ENCODE measurements at regions not wholly inside any gene's neighbourhood (a gene's known extent, or its start where the extent isn't known, plus 50 kb on each side); places are given as distances from the start of the nearest gene placed in this dataset.

GRCh38 chr10:105675333-105675732 lies 1034.2 kb downstream of the SORCS3 start:
- ATAC-seq (ENCODE audit: low FRiP score) = no peak
- DNase-seq (ENCODE audit: low spot score) = no peak
- TF ChIP-seq CTCF (IDR thresholded peaks at IDR 0.05) = no peak

- TF ChIP-seq CTCF (IDR thresholded peaks at IDR 0.05) = no peak
- ATAC-seq (ENCODE audit: low FRiP score) = no peak
- no peak for DNase-seq (ENCODE audit: low spot score)
Measured at GRCh38 chr10:105674448-105674847, 1033.4 kb downstream of the SORCS3 start.

DNA sequence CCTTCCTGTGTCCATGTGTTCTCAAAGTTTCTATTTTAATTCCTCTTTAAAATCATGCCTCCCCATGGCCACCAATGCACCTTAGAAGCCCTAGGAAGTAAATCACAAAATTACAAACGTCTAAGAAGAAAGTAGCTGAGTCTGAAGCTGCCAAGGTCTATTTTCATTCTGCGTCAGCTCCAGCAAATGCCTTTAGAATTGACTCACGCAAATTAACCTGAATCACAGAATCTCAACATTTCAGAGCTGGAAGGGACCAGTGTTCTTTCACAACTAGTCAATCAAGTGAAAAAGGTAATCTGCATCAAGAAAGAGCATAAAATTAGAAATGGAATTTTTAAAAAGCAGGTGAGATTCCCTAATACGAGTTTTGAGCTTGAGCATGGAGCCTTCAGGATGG lies 1017.6 kb downstream of the SORCS3 start:
- DNase-seq (ENCODE audit: low spot score) (no peak), ATAC-seq (ENCODE audit: low FRiP score) (no peak)
- TF ChIP-seq CTCF (IDR thresholded peaks at IDR 0.05) = no peak

- DNase-seq (ENCODE audit: low spot score) (no peak), ATAC-seq (ENCODE audit: low FRiP score) (no peak)
- TF ChIP-seq CTCF (IDR thresholded peaks at IDR 0.05) = no peak
Measured at GRCh38 chr10:105656856-105657255, 1015.8 kb downstream of the SORCS3 start.

DNA sequence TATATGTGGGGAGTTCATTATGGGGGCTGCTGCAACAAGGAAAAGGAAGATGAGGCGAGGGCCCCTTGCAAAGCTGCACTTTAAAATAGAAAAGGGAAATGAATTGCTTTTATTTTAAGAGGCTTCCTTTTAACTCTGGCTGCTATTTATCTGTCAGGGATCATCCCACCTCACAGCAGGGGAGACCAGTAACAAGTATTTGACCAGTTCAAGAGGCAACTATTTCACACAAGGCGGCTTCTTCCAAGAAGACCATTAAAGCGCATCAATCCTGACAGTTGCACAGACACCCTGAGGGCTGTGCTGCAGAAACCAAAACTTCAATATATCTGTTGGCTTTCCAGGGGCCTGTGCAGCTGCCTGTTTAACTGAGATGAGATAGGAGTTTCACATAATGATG lies 1009.2 kb downstream of the SORCS3 start:
- no peak for TF ChIP-seq CTCF (IDR thresholded peaks at IDR 0.05)
- DNase-seq (ENCODE audit: low spot score) = no peak
- no peak for ATAC-seq (ENCODE audit: low FRiP score)

DNA sequence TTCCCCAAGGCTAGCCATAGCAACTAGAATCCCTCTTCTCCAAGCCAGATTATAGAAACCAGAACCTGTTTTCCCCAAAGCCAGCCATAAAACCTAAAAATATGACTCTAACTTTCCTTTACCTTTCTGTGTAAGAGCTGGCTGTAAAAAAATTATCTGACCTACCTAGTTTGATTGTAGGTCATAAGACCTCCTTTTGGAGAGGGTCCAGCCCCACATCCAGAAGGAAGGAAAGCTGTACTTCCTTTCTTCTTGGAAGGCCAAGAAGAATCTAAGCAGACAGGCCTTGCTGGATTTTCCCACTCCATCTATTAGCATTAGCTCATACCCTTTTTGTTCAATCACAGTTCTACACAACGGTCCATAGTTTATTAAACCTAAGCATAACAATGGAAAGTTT lies 1006.3 kb downstream of the SORCS3 start:
- DNase-seq (ENCODE audit: low spot score) = no peak
- no peak for ATAC-seq (ENCODE audit: low FRiP score)
- no peak for TF ChIP-seq CTCF (IDR thresholded peaks at IDR 0.05)

GRCh38 chr10:105644978-105645377 lies 1003.9 kb downstream of the SORCS3 start:
- ATAC-seq (ENCODE audit: low FRiP score) (no peak), DNase-seq (ENCODE audit: low spot score) (no peak)
- no peak for TF ChIP-seq CTCF (IDR thresholded peaks at IDR 0.05)

All from omental fat pad (tissue), 3 donors.